Activated CD8-positive, alpha-beta memory T cell treated with anti-CD3 and anti-CD28 coated beads for 48 hours (primary cell): ENCODE measurements at regions not wholly inside any gene's neighbourhood (a gene's known extent, or its start where the extent isn't known, plus 50 kb on each side); places are given as distances from the start of the nearest gene placed in this dataset.

Experiments used
- DNase-seq, 3 experiments: peaks; one replicate each; pipeline ENCODE4 v3.0.0-alpha.2; 2020; ENCODE audit warnings: low read depth in 2 of 3, low spot score in 2 of 3

- no peak for DNase-seq
Observed at GRCh38 chr4:74675673-74676279, 118.5 kb downstream of the BTC start.

- no peak for DNase-seq
Observed at GRCh38 chr4:74682567-74683359, 111.6 kb downstream of the BTC start.

GRCh38 chr4:74692972-74693371 is 101.4 kb downstream of the BTC start:
- no peak for DNase-seq
